SK-N-SH treated with all-trans-retinoic acid at 6 μM for 48 hours (cell line): ENCODE measurements at regions not wholly inside any gene's neighbourhood (a gene's known extent, or its start where the extent isn't known, plus 50 kb on each side); places are given as distances from the start of the nearest gene placed in this dataset.

Experiments
- ATAC-seq: fragments of 200-7000 bp; cut with Tn5 transposase; 3 replicates; pipeline ENCODE4 v1.9.1; 2020; ENCODE audit warnings: mild to moderate bottlenecking, moderate library complexity
- ARNTL ChIP-seq: fragments of 450-650 bp; formaldehyde crosslinking; IDR thresholded peaks from 2 replicates; pipeline ENCODE4 v1.5.0; 2020; ENCODE audit warnings: low read depth, mild to moderate bottlenecking, moderate library complexity, borderline replicate concordance
- BACH2 ChIP-seq: fragments of 250-450 bp; sonication (Bioruptor Pico); IDR thresholded peaks from 2 replicates; pipeline ENCODE4 v1.9.0; 2021; ENCODE audit warnings: mild to moderate bottlenecking, borderline replicate concordance
- CREB5 ChIP-seq: fragments of 250-450 bp; sonication (Bioruptor Pico); IDR thresholded peaks from 2 replicates; pipeline ENCODE4 v1.5.1; 2020; ENCODE audit warnings: low read depth, mild to moderate bottlenecking, moderate library complexity
- CSDC2 ChIP-seq: fragments of 250-450 bp; sonication (Bioruptor Pico); IDR thresholded peaks from 2 replicates; pipeline ENCODE4 v1.5.0; 2020; ENCODE audit warnings: mild to moderate bottlenecking, moderate library complexity
- ESRRG ChIP-seq: fragments of 250-450 bp; sonication (Bioruptor Pico); IDR thresholded peaks from 2 replicates; pipeline ENCODE4 v1.6.1; 2021; ENCODE audit warnings: mild to moderate bottlenecking
- ISL1 ChIP-seq: fragments of 250-450 bp; sonication (Bioruptor Pico); IDR thresholded peaks from 2 replicates; pipeline ENCODE4 v2.1.2; 2022; ENCODE audit warnings: mild to moderate bottlenecking, moderate library complexity
- PATZ1 ChIP-seq: fragments of 250-450 bp; sonication (Bioruptor Pico); IDR thresholded peaks from 2 replicates; pipeline ENCODE4 v1.8.0; 2020; ENCODE audit warnings: mild to moderate bottlenecking, moderate library complexity, borderline replicate concordance
- POU6F1 ChIP-seq: fragments of 250-450 bp; sonication (Bioruptor Pico); IDR thresholded peaks from 2 replicates; pipeline ENCODE4 v1.8.0; 2021; ENCODE audit warnings: low read depth, mild to moderate bottlenecking, moderate library complexity, borderline replicate concordance
- PPARA ChIP-seq: fragments of 250-450 bp; sonication (Bioruptor Pico); IDR thresholded peaks from 2 replicates; pipeline ENCODE4 v1.5.0; 2020; ENCODE audit warnings: mild to moderate bottlenecking, borderline replicate concordance
- RARB ChIP-seq: fragments of 250-450 bp; sonication (Bioruptor Pico); IDR thresholded peaks from 2 replicates; pipeline ENCODE4 v1.8.0; 2021; ENCODE audit warnings: mild to moderate bottlenecking, moderate library complexity
- SNAI2 ChIP-seq: fragments of 250-450 bp; sonication (Bioruptor Pico); IDR thresholded peaks from 2 replicates; pipeline ENCODE4 v1.5.0; 2020; ENCODE audit warnings: mild to moderate bottlenecking, moderate library complexity
- TCF4 ChIP-seq: fragments of 250-450 bp; sonication (Bioruptor Pico); IDR thresholded peaks from 2 replicates; pipeline ENCODE4 v1.8.0; 2021; ENCODE audit warnings: mild to moderate bottlenecking, moderate library complexity, borderline replicate concordance
- TOX ChIP-seq: fragments of 250-450 bp; sonication (Bioruptor Pico); IDR thresholded peaks from 2 replicates; pipeline ENCODE4 v1.8.0; 2021; ENCODE audit warnings: mild to moderate bottlenecking, moderate library complexity, borderline replicate concordance
- TSHZ2 ChIP-seq: fragments of 250-450 bp; sonication (Bioruptor Pico); IDR thresholded peaks from 2 replicates; pipeline ENCODE4 v1.5.0; 2020; ENCODE audit warnings: mild to moderate bottlenecking, moderate library complexity
- ZC3H10 ChIP-seq: fragments of 250-450 bp; sonication (Bioruptor Pico); IDR thresholded peaks from 2 replicates; pipeline ENCODE4 v1.5.1; 2021; ENCODE audit warnings: mild to moderate bottlenecking, moderate library complexity
- ZFP3 ChIP-seq: fragments of 250-450 bp; sonication (Bioruptor Pico); IDR thresholded peaks from 2 replicates; pipeline ENCODE4 v1.5.0; 2020; ENCODE audit warnings: mild to moderate bottlenecking, moderate library complexity
- ZFP30 ChIP-seq: fragments of 450-650 bp; formaldehyde crosslinking; IDR thresholded peaks from 2 replicates; pipeline ENCODE4 v1.5.0; 2022; ENCODE audit warnings: mild to moderate bottlenecking, moderate library complexity
- ZNF565 ChIP-seq: fragments of 450-650 bp; formaldehyde crosslinking; conservative IDR thresholded peaks from 2 replicates; pipeline ENCODE4 v1.5.0; 2020; ENCODE audit warnings: low read depth, mild to moderate bottlenecking, moderate library complexity
- ZNF70 ChIP-seq: fragments of 450-650 bp; formaldehyde crosslinking; IDR thresholded peaks from 2 replicates; pipeline ENCODE4 v1.5.0; 2020; ENCODE audit warnings: mild to moderate bottlenecking, moderate library complexity
- ZNF8 ChIP-seq: fragments of 450-650 bp; formaldehyde crosslinking; IDR thresholded peaks from 2 replicates; pipeline ENCODE4 v1.5.0; 2020; ENCODE audit warnings: mild to moderate bottlenecking, moderate library complexity

GRCh38 chr14:34368115-34368970 lies 93.7 kb downstream of the SPTSSA start:
- no peak for TF ChIP-seq PATZ1 (CRISPR knock-in tag)
- 0 out of 2 replicates have a peak, but pooled peaks have one; percentile 44 for TF ChIP-seq CSDC2 (CRISPR knock-in tag)
- peak; percentile 96 for TF ChIP-seq ISL1 (CRISPR knock-in tag)
- no peak for TF ChIP-seq POU6F1
- TF ChIP-seq ZNF565 (CRISPR knock-in tag), result no peak
- no peak for TF ChIP-seq ZFP3 (CRISPR knock-in tag)
- TF ChIP-seq TSHZ2, result no peak
- no peak for TF ChIP-seq TOX (CRISPR knock-in tag)
- TF ChIP-seq RARB (CRISPR knock-in tag), result no peak
- no peak for TF ChIP-seq ZFP30 (CRISPR knock-in tag)
- no peak for TF ChIP-seq PPARA (CRISPR knock-in tag)
- no peak for TF ChIP-seq CREB5
- no peak for TF ChIP-seq TCF4 (CRISPR knock-in tag)
- peak; percentile 65 for ATAC-seq

- peak; percentile 52; the same call in 1 of the 3 replicates for ATAC-seq
Measured at GRCh38 chr14:34365309-34365915, 96.6 kb downstream of the SPTSSA start.

GRCh38 chr14:34364201-34364600 lies 97.8 kb downstream of the SPTSSA start:
- ATAC-seq, result no peak
- TF ChIP-seq ZNF8 (CRISPR knock-in tag) (no peak), ZFP3 (CRISPR knock-in tag) (no peak), BACH2 (CRISPR knock-in tag) (no peak), CSDC2 (CRISPR knock-in tag) (no peak), RARB (CRISPR knock-in tag) (no peak), ARNTL (CRISPR knock-in tag) (no peak), PATZ1 (CRISPR knock-in tag) (no peak), TCF4 (CRISPR knock-in tag) (no peak), POU6F1 (no peak), ZNF565 (CRISPR knock-in tag) (no peak), ZFP30 (CRISPR knock-in tag) (no peak), TSHZ2 (no peak), ZC3H10 (CRISPR knock-in tag) (no peak), TOX (CRISPR knock-in tag) (no peak), ZNF70 (CRISPR knock-in tag) (no peak), SNAI2 (CRISPR knock-in tag) (no peak), PPARA (CRISPR knock-in tag) (no peak)

More at GRCh38 chr14:34365309-34365915, 96.6 kb downstream of the SPTSSA start:
- no peak for TF ChIP-seq ARNTL (CRISPR knock-in tag)
- TF ChIP-seq ZNF70 (CRISPR knock-in tag), result no peak
- TF ChIP-seq ESRRG, result no peak
- no peak for TF ChIP-seq ZFP30 (CRISPR knock-in tag)
